Brain microvascular endothelial cell (primary cell): ENCODE measurements at regions not wholly inside any gene's neighbourhood (a gene's known extent, or its start where the extent isn't known, plus 50 kb on each side); places are given as distances from the start of the nearest gene placed in this dataset.

Source experiments
- DNase-seq: peaks from one replicate; pipeline ENCODE4 v3.0.0-alpha.2; 2020
- H3K27ac ChIP-seq: fragments of 250-450 bp; sonication (Bioruptor Pico); 2 replicates; pipeline ENCODE4 v1.5.1; 2020; ENCODE audit warnings: mild to moderate bottlenecking, moderate library complexity
- H3K27me3 ChIP-seq: fragments of 250-450 bp; sonication (Bioruptor Pico); replicated peaks from 2 replicates; pipeline ENCODE4 v1.5.1; 2020; ENCODE audit warnings: mild to moderate bottlenecking
- H3K36me3 ChIP-seq: fragments of 250-450 bp; sonication (Bioruptor Pico); replicated peaks from 2 replicates; pipeline ENCODE4 v1.5.1; 2020; ENCODE audit warnings: mild to moderate bottlenecking
- H3K4me3 ChIP-seq: 2 replicates; pipeline ENCODE4 v1.5.1; 2011; ENCODE audit warnings: low read depth, mild to moderate bottlenecking, control low read depth, low read length, moderate library complexity
- in situ Hi-C: cut with HindIII; loops from 2 replicates; pipeline ENCODE4 v1.10.0; 2017; ENCODE audit warnings: low sequenced_read_pairs, low pct_ligation_motif_present
- TF ChIP-seq, protein P1 (sequence below): IDR thresholded peaks from 2 replicates; pipeline ENCODE4 v1.5.1; 2011; ENCODE audit warnings: low read depth, mild to moderate bottlenecking, moderate library complexity, low read length, control low read depth, inconsistent platforms; ENCODE audit errors: missing control alignments

DNA sequence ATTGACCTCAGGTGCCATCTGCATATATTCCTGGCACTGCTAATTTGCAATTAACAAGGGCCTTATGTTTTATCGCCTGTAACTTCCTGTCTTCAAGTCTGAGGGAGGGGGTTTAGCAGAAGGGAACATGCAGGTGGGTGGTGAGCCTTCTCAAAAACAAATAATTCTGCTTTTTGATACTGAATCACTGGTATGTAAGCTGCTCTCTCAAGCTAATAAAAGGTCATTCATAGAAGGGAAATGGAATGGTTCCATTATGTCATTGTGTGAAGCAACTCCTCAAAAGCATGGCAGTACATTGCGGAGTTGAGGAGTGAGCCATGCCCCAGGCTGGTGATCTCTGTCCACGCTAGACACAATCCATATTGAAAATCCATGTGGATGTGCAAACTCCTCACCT lies 414.8 kb upstream of the ID2 start:
- TF ChIP-seq, protein P1, sequence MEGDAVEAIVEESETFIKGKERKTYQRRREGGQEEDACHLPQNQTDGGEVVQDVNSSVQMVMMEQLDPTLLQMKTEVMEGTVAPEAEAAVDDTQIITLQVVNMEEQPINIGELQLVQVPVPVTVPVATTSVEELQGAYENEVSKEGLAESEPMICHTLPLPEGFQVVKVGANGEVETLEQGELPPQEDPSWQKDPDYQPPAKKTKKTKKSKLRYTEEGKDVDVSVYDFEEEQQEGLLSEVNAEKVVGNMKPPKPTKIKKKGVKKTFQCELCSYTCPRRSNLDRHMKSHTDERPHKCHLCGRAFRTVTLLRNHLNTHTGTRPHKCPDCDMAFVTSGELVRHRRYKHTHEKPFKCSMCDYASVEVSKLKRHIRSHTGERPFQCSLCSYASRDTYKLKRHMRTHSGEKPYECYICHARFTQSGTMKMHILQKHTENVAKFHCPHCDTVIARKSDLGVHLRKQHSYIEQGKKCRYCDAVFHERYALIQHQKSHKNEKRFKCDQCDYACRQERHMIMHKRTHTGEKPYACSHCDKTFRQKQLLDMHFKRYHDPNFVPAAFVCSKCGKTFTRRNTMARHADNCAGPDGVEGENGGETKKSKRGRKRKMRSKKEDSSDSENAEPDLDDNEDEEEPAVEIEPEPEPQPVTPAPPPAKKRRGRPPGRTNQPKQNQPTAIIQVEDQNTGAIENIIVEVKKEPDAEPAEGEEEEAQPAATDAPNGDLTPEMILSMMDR = no peak
- Histone ChIP-seq H3K27ac (no peak overlapping the region), H3K36me3 (no peaks in the 10 kb centered on the region), H3K27me3 (no peaks in the 10 kb centered on the region), H3K4me3 (no peak overlapping the region)
- in situ Hi-C loops = no loop called here
- DNase-seq = no peak

DNA sequence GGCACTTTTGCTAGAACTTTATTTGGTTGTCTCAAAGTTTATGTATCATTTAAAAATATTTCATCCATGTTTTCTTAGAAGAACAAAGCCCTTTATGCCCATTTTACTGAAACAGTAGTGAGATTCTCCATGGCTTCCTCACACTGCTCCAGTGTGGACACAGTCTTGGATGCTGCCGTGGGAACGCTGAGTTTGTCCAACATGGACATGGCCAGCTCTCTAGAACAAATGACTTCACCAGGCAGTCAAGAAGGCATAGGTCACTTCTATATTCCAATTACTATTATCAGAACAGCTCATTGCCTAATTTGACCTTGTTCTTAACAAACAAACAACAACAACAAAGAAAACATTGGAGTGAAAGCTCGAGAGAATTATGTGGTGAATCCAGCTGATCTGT lies 414.1 kb upstream of the ID2 start:
- H3K4me3 ChIP-seq = no peak overlapping the region
- DNase-seq = no peak
- no peaks in the 10 kb centered on the region for H3K27me3 ChIP-seq
- TF ChIP-seq, protein P1 = no peak
- in situ Hi-C loops = no loop called here
- no peaks in the 10 kb centered on the region for H3K36me3 ChIP-seq
- H3K27ac ChIP-seq = no peak overlapping the region

DNA sequence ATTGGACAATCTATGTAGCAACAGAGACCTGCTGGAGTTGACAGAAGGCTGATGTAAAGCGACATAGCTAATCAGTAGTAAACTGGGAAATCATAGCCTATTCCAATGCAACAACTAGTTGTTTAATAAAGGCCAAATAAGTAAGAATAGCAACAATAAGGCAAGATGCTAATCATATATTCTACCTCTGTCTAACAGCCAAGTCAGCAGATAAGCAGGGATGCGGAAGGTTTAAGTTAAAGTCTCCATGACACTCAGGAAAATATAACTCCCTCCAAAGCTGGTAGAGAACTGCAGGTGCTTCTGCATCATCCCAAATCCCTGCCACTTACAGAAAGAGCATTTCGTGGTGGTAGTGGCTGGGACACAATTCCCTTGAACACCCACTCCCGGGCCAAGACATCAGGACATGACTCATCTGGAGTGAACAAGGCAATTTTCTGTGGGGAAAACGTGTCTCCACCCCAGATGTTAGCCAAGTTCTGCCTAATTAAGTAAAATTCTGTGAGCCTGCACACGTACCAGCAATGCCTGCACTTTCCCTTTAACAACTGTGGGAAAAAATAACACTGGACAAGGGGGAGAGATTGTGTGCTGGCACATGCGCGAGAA lies 413.6 kb upstream of the ID2 start:
- no peaks in the 10 kb centered on the region for H3K27me3 ChIP-seq
- no peak overlapping the region for H3K27ac ChIP-seq
- DNase-seq = no peak
- H3K4me3 ChIP-seq = no peak overlapping the region
- H3K36me3 ChIP-seq = no peaks in the 10 kb centered on the region
- TF ChIP-seq, protein P1 = no peak
- in situ Hi-C loops = no loop called here

DNA sequence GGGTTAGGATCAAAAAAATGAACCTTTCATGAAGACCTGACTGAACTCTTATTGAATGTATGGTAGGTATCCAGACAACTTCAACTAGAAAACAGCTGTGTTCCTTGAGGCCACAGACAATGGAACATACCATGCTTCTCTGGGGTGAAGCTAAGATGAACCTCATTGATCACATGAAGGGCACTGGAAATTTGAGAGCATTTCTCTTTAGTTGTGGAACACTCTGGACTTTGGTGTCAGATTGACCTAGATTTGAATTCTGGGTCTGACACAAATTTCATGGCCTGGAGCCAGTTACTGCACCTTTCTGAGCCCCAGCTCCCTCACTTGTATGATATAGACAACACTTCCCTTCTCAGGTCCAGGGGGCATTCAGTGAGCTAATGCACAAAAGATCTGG lies 411.2 kb upstream of the ID2 start:
- DNase-seq = no peak
- H3K27ac ChIP-seq = no peak overlapping the region
- H3K36me3 ChIP-seq = no peaks in the 10 kb centered on the region
- H3K27me3 ChIP-seq = no peaks in the 10 kb centered on the region
- TF ChIP-seq, protein P1 = no peak
- H3K4me3 ChIP-seq = no peak overlapping the region
- in situ Hi-C loops = no loop called here

- Histone ChIP-seq H3K4me3 (no peak overlapping the region), H3K36me3 (no peaks in the 10 kb centered on the region), H3K27ac (no peak overlapping the region), H3K27me3 (no peaks in the 10 kb centered on the region)
- in situ Hi-C loops = no loop called here
- TF ChIP-seq, protein P1 = no peak
- no peak for DNase-seq
These were observed 410.4 kb upstream of the ID2 start for GRCh38 chr2:8271461-8271860.

- TF ChIP-seq, protein P1 = no peak
- Histone ChIP-seq H3K4me3 (no peak overlapping the region), H3K27ac (no peak overlapping the region), H3K27me3 (no peaks in the 10 kb centered on the region), H3K36me3 (no peaks in the 10 kb centered on the region)
- in situ Hi-C loops = no loop called here
- no peak for DNase-seq
These were observed 405.8 kb upstream of the ID2 start for GRCh38 chr2:8276026-8276425.
